Prostate gland (tissue), 2 donors: ENCODE measurements at regions not wholly inside any gene's neighbourhood (a gene's known extent, or its start where the extent isn't known, plus 50 kb on each side); places are given as distances from the start of the nearest gene placed in this dataset.

Source experiments
- CTCF ChIP-seq, 4 experiments: fragments of 200-600 bp in 2 of 4; fragments of 450-650 bp in 2 of 4; sonication (generic) in 2 of 4; IDR thresholded peaks; 1 replicate in 3 of 4; 2 replicates in 1 of 4; pipeline ENCODE4 v1.5.1; 2016 to 2019; ENCODE audit warnings: antibody characterized with exemption in 4 of 4, mild to moderate bottlenecking in 2 of 4, moderate library complexity in 2 of 4
- POLR2AphosphoS5 ChIP-seq: sonication (generic); formaldehyde crosslinking; IDR thresholded peaks from one replicate; pipeline ENCODE4 v1.6.1; 2017; ENCODE audit warnings: antibody characterized with exemption

GRCh38 chr5:161157925-161158324, 305.9 kb upstream of the ATP10B start:
- no peak for TF ChIP-seq POLR2AphosphoS5
- TF ChIP-seq CTCF (IDR thresholded peaks at IDR 0.05): no peak
